ENCODE measurements at regions not wholly inside any gene's neighbourhood (a gene's known extent, or its start where the extent isn't known, plus 50 kb on each side); places are given as distances from the start of the nearest gene placed in this dataset.

DNA sequence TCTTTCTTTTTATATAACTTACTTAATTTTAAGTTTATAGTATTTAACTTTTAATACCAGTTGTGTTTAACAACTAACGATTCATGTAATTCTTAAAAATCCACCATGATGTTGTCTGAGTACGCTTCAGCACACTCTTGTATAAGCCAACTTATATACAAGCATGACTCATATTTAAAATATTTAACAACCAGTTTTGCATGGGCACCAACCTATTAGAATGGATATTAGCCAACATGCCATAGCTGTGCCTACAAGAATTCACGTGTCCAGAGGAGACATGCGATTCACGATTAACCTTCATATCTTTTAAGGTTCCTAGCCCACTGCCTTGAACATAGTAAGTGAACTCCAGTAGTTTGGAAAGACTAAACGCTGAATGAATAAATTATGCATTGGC, 1023.2 kb downstream of the TBL1XR1 start:
- Histone ChIP-seq H3K36me3 (ENCODE audit: control insufficient read depth, insufficient read depth, low read length) (no peaks in the 10 kb centered on the region), H3K9me3 (ENCODE audit: control insufficient read depth, low read length) (no peaks in the 10 kb centered on the region), H3K4me1 (no peaks in the 10 kb centered on the region), H3K27ac (no peak overlapping the region), H3K9ac (no peak overlapping the region), H3K79me2 (no peaks in the 10 kb centered on the region), H2AFZ (no peak overlapping the region), H3K4me3 (ENCODE audit: low read depth, low read length) (no peak overlapping the region), H3K4me2 (ENCODE audit: low read length) (no peak overlapping the region), H3K27me3 (ENCODE audit: control insufficient read depth, insufficient read depth, low read length) (no peaks in the 10 kb centered on the region)
- TF ChIP-seq, protein P1, sequence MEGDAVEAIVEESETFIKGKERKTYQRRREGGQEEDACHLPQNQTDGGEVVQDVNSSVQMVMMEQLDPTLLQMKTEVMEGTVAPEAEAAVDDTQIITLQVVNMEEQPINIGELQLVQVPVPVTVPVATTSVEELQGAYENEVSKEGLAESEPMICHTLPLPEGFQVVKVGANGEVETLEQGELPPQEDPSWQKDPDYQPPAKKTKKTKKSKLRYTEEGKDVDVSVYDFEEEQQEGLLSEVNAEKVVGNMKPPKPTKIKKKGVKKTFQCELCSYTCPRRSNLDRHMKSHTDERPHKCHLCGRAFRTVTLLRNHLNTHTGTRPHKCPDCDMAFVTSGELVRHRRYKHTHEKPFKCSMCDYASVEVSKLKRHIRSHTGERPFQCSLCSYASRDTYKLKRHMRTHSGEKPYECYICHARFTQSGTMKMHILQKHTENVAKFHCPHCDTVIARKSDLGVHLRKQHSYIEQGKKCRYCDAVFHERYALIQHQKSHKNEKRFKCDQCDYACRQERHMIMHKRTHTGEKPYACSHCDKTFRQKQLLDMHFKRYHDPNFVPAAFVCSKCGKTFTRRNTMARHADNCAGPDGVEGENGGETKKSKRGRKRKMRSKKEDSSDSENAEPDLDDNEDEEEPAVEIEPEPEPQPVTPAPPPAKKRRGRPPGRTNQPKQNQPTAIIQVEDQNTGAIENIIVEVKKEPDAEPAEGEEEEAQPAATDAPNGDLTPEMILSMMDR (IDR thresholded peaks at IDR 0.05) = no peak

DNA sequence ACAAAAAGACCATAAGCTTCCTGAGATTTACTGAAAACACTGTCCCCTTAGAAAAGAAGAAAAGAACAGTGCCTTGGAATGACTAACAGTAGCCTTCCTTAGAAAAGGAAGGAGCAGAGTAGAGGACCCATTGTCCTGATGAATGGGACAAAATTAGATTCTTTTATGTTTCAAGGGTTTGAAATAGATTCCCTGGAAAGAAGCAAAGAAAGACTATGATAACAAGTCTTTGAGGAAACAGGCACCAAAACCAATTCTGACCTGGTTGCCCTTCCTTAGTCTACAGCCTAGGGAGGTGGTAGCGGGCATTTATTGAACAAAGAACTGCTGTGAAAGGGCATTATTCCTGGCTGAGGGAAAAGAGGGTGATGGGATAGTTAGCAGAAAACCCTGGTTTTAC, 1024.8 kb downstream of the TBL1XR1 start:
- Histone ChIP-seq H3K9ac (no peak overlapping the region), H3K36me3 (ENCODE audit: control insufficient read depth, insufficient read depth, low read length) (no peaks in the 10 kb centered on the region), H3K79me2 (no peaks in the 10 kb centered on the region), H3K27ac (no peak overlapping the region), H3K4me2 (ENCODE audit: low read length) (no peak overlapping the region), H3K27me3 (ENCODE audit: control insufficient read depth, insufficient read depth, low read length) (no peaks in the 10 kb centered on the region), H3K4me1 (no peaks in the 10 kb centered on the region), H3K9me3 (ENCODE audit: control insufficient read depth, low read length) (no peaks in the 10 kb centered on the region), H3K4me3 (ENCODE audit: low read depth, low read length) (no peak overlapping the region), H2AFZ (no peak overlapping the region)
- TF ChIP-seq, protein P1 (IDR thresholded peaks at IDR 0.05) = no peak

DNA sequence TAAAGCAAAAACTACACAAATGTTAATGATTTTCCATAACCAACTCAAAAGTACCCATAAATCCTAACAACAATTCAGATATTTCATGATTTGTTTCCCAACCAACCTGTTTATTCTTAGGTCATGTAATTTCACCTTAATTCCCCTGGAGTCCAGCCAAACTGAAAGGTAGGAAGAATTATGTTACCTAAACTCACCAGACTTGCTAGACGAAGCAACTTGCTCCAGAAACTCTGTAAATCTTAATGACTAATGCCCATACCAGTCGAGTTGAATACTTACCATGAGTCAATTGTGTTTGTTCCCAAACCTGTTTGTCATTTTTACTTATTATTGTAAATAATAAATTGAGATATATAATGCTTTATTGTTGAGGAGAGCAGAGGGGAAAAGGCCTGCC, 1030.0 kb downstream of the TBL1XR1 start:
- no peak overlapping the region for H3K9ac ChIP-seq
- TF ChIP-seq, protein P1 (IDR thresholded peaks at IDR 0.05) = no peak

DNA sequence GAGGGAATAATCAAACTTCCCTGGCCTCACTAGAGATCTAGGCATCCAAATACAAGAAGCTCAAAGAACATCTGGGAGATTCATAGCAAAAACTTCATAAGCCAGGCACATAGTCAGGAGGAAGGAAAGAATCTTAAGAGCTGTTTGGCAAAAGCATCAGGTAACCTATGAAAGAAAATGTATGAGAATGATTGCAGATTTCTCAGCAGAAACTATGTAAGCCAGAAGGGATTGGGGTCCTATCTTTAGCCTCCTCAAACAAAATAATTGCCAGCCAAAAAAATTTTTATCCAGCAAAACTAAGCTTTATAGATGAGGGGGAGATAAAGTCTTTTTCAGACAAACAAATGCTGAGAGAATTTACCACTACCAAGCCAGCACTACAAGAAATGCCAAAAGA, 1036.3 kb downstream of the TBL1XR1 start:
- no peaks in the 10 kb centered on the region for H3K27me3 ChIP-seq (ENCODE audit: control insufficient read depth, insufficient read depth, low read length)
- TF ChIP-seq, protein P1 (IDR thresholded peaks at IDR 0.05) = no peak
- no peak overlapping the region for H2AFZ ChIP-seq
- H3K36me3 ChIP-seq (ENCODE audit: control insufficient read depth, insufficient read depth, low read length) = no peaks in the 10 kb centered on the region
- no peak overlapping the region for H3K27ac ChIP-seq
- H3K9ac ChIP-seq = no peak overlapping the region
- H3K4me1 ChIP-seq = no peaks in the 10 kb centered on the region
- H3K9me3 ChIP-seq (ENCODE audit: control insufficient read depth, low read length) = no peaks in the 10 kb centered on the region
- no peak overlapping the region for H3K4me2 ChIP-seq (ENCODE audit: low read length)
- H3K79me2 ChIP-seq = no peaks in the 10 kb centered on the region
- H3K4me3 ChIP-seq (ENCODE audit: low read depth, low read length) = no peak overlapping the region

More for the DNA sequence above, 1030.0 kb downstream of the TBL1XR1 start:
- Histone ChIP-seq H3K4me2 (ENCODE audit: low read length) (no peak overlapping the region), H3K4me1 (no peaks in the 10 kb centered on the region), H2AFZ (no peak overlapping the region), H3K36me3 (ENCODE audit: control insufficient read depth, insufficient read depth, low read length) (no peaks in the 10 kb centered on the region), H3K79me2 (no peaks in the 10 kb centered on the region), H3K9me3 (ENCODE audit: control insufficient read depth, low read length) (no peaks in the 10 kb centered on the region), H3K27me3 (ENCODE audit: control insufficient read depth, insufficient read depth, low read length) (no peaks in the 10 kb centered on the region), H3K4me3 (ENCODE audit: low read depth, low read length) (no peak overlapping the region), H3K27ac (no peak overlapping the region)

DNA sequence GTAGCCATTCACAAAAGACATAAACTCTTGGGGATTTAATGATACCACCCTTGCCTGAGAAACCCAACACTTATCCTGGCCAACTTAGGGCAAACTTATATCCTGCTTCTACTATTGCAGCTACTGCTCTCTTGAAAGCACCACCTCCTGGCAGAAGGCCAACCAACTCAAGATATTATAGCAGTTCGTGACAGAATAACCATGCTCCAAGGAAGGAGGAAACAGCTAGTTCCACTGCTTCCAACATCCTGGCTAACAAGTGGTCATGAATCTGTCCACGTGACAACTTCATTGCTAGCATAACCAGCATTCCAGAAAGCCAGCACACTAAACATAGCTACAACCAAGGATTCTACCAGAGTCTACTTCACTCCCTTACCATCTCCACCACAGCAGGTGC, 1037.5 kb downstream of the TBL1XR1 start:
- H3K9me3 ChIP-seq (ENCODE audit: control insufficient read depth, low read length) = no peaks in the 10 kb centered on the region
- no peak overlapping the region for H2AFZ ChIP-seq
- no peak overlapping the region for H3K27ac ChIP-seq
- H3K9ac ChIP-seq = no peak overlapping the region
- no peaks in the 10 kb centered on the region for H3K4me1 ChIP-seq
- H3K4me3 ChIP-seq (ENCODE audit: low read depth, low read length) = no peak overlapping the region
- H3K79me2 ChIP-seq = no peaks in the 10 kb centered on the region
- TF ChIP-seq, protein P1 (IDR thresholded peaks at IDR 0.05) = no peak
- H3K4me2 ChIP-seq (ENCODE audit: low read length) = no peak overlapping the region
- H3K36me3 ChIP-seq (ENCODE audit: control insufficient read depth, insufficient read depth, low read length) = no peaks in the 10 kb centered on the region
- H3K27me3 ChIP-seq (ENCODE audit: control insufficient read depth, insufficient read depth, low read length) = no peaks in the 10 kb centered on the region

Data from parathyroid adenoma (tissue), 2 donors.